HG03432 (cell line): ENCODE measurements at regions not wholly inside any gene's neighbourhood (a gene's known extent, or its start where the extent isn't known, plus 50 kb on each side); places are given as distances from the start of the nearest gene placed in this dataset.
"Not testable (repeated sequence)": the region's sequence is repeated elsewhere in the genome, so short reads cannot be mapped to it uniquely, and the experiment has no call there.

Experiments used
- ATAC-seq: cut with Tn5 transposase; IDR thresholded peaks from one replicate; pipeline ENCODE4 v1.9.1; 2021; ENCODE audit warnings: mild to moderate bottlenecking, moderate library complexity; ENCODE audit not compliant: unreplicated experiment

DNA sequence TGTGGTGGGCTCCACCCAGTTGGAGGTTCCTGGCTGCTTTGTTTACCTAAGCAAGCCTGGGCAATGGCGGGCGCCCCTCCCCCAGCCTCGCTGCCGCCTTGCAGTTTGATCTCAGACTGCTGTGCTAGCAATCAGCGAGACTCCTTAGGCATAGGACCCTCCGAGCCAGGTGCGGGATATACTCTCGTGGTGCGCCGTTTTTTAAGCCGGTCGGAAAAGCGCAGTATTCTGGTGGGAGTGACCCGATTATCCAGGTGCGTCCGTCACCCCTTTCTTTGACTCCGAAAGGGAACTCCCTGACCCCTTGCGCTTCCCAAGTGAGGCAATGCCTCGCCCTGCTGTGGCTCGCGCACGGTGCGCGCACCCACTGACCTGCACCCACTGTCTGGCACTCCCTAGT lies 1719.9 kb downstream of the BRINP3 start:
- not testable (repeated sequence) for ATAC-seq

DNA sequence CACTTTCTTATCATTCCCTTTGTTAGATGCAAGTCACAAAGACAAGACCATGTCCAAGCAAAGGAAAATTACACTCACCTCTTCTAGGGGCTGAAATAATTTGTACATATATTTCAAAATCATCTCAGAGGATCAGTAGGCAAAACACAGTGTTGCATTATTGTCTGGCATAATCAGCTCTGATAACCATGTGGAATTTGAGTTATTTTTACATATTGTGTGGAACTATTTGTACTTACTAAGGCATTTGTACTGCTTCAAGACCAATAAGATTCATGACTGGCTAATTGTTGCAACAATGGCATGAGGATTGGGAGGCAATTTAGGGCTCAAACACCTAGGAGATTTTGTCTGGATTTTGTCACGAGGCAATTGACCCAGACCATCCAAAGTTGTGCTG lies 1716.4 kb downstream of the BRINP3 start:
- ATAC-seq = no peak

DNA sequence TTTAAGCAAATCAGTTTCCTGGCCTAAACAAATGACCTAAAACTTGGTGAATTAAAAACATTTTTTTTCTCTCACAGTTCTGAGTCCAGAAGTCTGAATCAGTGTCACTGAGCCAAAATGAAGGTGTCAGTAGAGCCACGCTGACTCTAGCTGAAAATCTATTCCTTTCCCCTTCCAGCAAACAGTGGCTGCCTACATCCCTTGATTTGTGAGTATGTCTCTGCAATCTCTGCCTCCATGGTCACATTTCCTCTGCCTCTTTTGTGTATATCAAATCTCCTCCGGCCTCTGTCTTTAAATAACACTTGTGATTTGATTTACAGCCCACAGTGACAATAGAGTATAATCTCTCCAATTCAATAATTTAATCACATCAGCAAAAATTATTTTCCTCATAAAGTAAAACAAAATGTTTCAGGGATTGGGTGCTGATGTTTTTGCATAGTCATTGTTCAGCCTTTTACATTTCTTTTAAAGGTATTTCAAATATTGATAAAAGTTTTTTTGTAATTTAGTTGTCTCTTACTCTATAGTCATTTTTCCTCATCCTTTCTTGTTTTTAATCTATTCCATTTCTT lies 1715.4 kb downstream of the BRINP3 start:
- no peak for ATAC-seq

DNA sequence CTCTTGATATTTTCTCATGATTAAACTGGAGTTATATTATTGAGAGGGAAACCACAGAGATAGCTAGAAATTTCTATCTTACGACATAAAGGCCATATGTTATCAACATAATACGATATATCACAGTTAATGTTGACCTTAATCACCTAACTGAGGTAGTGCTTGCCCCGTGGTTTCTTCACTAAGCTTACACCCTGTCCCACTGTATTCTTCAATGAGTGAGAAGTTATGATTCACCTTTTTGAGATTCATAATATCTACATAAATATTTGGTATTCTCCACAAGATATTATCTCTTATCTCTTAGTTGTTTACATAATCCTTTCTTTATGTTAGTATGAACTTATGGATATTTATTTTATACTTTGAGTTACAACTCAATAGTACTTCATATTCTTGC lies 1714.1 kb downstream of the BRINP3 start:
- no peak for ATAC-seq

DNA sequence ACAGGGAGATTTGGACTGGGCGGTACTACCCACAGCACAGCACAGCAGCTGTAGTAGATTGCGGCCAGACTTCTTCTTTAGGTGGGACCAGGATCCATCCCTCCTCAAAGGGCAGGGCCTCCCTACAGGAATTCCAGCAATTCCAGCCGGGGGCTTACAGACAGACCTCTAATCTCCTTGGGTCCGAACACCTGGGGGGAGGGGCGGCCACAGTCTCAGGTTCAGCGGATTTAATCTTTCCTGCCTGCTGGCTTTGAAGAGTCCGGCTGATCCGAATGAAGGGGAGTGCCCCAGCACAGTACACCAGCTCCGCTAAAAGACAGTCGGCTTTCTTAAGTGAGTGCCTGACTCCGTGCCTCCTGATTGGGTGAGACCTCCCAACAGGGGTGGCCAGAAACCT lies 1708.5 kb downstream of the BRINP3 start:
- ATAC-seq = no peak

DNA sequence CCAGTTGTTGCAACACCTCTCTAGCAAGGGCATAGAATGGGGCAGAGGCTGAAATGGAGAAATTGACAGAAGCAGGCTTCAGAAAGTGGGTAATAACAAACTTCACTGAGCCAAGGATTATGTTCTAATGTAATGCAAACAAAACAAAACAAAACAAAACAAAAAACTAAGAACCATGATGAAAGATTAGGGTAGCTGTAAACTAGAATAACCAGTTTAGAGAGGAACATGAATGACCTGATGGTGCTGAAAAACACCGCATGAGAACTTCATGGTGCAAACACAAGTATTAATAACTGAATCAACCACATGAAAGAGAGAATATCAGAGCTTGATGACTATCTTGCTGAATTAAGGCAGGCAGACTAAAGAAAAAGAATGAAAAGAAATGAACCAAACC lies 1707.7 kb downstream of the BRINP3 start:
- no peak for ATAC-seq

DNA sequence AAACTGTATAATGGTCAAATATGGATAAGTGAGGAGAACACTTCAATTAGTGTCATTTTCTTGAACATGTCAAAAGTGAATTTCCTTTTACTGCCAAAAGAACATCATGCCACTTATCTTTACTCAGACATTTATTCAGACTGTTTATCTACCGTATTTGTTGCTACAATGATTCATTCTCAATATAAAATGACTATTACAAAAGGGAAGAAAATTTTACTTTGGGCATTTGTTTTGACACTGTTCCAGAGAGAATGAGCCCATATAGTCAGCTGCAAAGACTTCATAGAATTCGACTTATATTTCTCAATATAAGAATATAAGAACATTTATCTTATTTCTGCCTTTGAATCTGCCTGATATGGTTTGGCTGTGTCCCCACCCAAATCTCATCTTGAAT lies 1699.1 kb downstream of the BRINP3 start:
- ATAC-seq = no peak

DNA sequence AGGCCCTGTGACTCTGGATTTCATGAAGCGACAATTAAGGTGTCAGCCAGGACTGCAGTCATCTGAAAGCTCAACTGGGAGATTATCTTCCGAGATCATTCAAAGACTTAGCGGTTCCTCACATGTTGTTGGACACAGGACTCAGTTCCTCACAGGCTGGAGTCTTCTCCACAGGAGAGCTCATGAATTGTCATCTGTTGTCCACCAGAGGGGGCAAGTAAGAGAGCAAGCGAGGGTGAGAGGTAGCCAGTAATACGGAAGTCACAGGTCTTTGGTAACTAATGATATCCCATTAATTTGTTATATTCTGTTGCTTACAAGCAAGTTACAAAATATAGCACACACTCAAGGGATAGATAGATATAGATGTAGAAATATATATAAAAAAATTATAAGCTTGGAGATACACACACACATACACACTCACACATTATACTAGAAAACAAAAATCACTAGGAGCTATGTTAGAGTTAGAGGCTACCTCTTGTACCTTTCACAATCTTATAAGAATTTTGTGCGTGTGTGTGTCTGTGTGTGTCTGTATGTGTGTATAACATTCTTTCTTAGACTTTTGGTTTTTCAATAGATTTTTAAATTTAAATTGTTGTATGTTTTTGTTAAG lies 1695.3 kb downstream of the BRINP3 start:
- ATAC-seq = peak; percentile 100

DNA sequence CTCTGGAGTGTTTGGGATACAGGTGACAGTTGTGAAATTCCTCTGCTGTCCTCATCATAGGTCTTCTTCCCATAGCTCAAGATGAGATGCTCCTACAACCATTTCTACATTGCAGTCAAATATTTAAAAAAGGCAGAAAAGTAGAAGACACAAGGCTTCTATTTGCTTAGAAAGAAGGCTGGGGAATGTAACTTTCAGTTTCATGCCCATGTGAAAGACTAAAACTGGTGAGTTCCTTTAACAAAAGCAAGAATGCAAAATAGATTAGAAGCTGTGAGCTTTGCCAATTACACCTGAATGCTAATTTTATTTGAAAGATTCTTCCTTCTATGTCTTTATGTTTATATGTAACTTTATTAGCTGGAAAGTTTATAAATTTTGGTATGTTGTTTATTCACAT lies 1682.7 kb downstream of the BRINP3 start:
- ATAC-seq = no peak

DNA sequence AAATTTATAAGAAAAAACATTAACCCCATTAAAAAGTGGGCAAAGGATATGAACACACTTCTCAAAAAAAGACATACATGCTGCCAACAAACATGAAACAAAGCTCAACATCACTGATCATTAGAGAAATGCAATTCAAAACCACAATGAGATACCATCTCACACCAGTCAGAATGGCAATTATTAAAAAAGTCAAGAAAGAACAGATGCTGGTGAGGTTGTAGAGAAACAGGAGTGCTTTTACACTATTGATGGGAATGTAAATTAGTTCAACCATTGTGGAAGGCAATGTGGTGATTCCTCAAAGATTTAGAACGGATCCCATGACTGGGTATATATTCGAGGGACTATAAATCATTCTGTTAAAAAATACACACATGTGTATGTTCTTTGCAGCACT lies 1665.5 kb downstream of the BRINP3 start:
- not testable (repeated sequence) for ATAC-seq

DNA sequence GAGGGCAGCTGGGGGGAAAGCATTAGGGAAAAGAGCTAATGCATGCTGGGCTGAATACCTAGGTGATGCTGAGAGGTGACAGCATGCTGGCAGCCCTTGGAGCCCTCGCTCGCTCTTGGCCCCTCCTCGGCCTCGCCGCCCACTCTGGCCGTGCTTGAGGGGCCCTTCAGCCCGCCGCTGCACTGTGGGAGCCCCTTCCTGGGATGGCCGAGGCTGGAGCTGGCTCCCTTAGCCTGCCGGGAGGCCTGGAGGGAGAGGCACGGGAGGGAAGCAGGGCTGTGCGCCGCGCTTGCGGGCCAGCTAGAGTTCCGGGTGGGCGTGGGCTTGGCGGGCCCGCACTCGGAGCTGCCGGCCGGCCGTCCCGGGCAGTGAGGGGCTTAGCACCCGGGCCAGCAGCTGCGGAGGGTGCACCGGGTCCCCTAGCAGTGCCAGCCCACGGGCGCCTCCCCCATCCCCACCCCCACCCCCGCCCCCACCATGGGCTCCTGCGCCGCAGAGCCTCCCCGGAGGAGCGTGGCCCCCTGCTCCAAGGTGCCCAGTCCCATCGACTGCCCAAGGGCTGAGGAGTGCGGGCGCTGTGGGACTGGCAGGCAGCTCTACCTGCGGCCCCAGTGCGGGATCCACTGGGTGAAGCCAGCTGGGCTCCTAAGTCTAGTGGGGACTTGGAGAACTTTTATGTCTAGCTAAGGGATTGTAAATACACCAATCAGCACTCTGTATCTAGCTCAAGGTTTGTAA lies 1664.7 kb downstream of the BRINP3 start:
- not testable (repeated sequence) for ATAC-seq

DNA sequence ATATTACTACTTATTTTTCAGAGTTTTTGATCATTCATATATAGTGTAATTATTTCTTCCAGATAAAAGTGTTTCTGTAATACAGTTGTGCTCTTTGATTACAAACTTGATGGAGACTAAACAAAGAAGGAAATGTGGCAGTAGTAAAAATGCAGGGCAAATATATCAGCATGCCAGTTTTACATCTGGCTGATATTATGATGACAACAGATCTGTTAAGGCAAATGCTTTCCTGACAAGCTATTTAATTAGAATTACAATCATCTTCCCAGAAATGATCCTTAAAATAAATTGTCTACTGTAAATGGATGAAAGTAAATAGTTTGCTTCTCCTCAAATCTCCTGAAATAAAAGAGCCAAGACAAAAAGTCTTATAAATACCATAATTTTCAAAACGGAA lies 1659.8 kb downstream of the BRINP3 start:
- ATAC-seq = no peak

DNA sequence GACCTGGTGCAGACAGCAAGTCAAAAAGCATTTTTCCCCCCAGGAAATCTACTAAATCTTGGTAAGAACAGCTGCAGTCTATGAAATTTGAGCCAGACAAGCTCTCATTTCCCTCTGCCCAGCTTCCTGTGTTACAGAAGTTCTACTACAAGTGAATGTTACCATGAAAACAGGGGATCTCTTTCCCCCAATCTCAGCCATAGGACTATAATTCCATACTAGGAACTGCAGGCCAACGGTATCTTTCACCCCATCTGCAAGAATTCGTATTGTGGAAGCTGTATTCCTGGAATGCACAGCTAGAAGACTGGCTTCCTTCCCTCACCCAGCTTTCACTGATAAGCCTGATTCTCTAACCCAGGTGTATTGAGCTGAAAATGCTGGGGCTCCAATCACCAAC lies 1655.4 kb downstream of the BRINP3 start:
- ATAC-seq = no peak

DNA sequence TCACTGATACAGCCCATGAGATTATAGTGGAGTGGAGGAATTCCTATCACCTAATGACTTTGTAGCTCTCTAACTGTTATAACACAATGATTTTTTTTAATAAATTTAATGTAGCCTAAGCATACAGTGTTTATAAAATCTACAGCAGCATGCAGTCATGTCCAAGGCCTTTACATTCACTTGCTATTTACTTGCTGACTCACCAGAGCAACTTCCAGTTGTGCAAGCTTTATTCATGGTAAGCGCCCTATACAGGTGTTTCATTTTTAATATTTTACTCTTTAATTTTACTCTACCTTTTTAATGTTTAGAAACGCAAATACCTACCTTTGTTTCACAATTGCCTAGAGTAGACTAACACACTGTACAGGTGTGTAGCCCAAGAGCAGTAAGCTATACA lies 1652.2 kb downstream of the BRINP3 start:
- ATAC-seq = no peak

DNA sequence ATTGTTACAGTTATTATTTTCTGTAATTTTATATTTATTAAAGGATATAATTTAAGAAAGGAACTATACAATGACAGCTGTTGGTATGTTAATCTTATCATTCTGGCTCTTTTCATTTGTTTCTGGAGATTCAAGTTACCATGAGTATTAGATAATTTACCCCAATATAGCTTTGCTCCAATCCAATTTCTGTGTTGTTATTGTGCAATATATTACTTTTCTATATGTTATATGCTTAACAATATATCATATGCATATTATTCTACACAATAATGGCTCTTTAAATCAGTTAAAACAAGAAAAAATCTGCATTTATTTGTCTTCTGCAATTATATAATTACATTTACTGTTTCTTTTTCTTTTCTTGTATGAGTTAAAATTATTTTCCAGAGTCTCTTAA lies 1650.9 kb downstream of the BRINP3 start:
- no peak for ATAC-seq

DNA sequence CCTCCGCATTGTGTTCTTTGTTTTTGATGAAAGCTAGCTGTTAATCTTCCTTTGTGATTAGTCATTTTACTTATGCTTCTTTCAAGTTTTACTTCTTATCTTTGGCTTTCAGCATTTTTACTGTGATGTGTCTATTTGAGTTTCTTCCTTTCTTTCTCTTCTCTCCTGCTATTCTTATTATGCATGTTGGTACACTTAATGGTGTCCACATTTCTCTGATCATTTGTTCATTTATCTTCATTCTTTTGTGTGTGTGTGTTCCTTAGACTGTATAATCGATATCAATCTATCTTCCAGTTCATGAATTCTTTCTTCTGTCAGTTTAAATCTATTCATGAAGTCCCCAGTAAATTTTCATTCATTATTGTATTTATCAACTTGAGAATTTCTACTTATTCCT lies 1650.3 kb downstream of the BRINP3 start:
- no peak for ATAC-seq

DNA sequence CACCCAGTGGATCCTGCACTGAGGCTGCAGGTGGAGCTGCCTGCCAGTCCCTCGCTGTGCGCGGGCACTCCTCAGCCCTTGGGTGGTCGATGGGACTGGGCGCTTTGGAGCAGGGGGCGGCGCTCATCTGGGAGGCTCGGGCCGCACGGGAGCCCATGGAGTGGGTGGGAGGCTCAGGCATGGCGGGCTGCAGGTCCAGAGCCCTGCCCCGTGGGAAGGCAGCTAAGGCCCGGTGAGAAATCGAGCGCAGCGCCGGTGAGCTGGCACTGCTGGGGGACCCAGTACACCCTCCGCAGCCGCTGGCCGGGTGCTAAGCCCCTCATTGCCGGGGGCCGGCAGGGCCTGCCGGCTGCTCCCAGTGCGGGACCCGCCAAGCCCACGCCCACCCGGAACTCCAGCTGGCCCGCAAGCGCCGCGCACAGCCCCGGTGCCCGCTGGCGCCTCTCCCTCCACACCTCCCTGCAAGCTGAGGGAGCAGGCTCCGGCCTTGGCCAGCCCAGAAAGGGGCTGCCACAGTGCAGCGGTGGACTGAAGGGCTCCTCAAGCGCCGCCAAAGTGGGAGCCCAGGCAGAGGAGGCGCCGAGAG lies 1636.5 kb downstream of the BRINP3 start:
- ATAC-seq = not testable (repeated sequence)

DNA sequence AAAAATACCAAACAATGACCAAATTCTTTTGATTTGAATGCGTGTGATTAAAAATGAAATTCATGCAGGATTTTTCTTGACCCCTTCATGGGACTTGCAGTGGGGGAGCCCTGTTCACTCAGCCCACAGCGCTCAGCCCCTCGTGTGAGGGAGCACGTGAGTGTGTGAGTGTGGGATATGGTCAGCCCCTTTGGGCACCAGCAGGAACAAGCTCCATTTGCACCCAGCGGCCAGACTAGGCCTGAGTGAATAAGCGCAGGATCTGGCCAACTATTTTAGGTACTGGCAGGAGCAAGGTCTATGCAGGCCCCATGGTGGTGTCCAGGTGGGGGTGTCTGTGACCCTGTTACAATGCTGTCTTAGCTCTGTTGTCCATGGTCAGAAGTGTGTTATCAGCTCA lies 1631.2 kb downstream of the BRINP3 start:
- ATAC-seq = no peak

DNA sequence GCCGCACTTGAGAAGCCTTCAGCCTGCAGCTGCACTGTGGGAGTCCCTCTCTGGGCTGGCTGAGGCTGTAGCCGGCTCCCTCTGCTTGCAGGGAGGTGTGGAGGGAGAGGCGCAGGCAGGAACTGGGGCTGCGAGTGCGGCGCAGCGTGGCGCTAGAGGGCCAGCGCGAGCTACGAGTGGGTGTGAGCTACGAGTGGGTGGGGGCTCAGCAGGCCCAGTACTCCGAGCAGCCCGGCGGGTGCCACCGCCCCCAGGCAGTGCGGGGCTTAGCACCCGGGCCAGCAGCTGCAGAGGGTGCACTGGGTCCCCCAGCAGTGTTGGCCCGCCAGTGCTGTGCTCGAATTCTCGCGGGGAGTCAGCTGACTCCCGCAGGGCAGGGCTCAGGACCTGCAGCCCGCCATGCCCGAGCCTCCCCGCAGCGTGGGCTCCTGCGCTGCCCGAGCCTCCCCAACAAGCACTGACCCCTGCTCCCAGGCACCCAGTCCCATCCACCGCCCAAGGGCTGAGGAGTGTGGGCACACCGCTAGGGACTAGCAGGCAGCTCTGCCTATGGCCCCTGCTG lies 1620.1 kb downstream of the BRINP3 start:
- no peak for ATAC-seq

DNA sequence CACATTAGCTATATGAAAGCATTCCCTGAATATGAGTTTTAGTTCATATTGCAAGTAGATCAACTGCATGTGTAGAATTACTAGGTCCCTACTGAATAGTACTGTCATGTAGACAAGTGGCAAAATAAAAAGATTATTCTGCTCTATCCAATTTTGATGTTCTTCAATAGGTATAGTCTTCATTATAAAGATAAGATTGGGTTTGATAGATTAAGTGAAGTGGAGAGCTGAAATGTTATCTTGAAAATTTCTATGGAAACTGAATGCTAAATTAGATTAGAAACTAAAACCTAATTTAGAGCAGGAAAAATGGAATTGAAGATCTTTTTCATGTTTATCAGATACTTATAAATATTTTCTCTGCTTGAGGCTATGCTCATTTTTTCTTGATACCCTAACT lies 1610.0 kb downstream of the BRINP3 start:
- no peak for ATAC-seq

DNA sequence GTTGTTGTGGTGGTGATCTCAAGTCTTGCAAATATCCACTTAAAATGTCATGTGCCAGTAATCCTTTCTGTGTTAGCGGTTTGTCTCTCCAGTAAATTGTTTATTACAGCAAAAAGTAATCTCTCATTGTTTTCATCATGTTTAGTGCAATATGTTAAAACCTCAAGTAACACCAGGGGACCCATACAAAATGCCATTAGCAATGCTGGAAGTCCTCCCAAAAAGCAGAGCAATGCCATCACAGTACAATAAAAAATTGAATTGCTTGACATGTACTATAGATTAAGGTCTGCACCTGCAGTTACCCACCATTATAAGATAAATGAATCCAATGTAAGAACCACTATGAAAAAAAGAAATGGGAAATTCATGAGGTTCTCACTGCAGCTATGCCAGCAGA lies 1606.5 kb downstream of the BRINP3 start:
- ATAC-seq = no peak

DNA sequence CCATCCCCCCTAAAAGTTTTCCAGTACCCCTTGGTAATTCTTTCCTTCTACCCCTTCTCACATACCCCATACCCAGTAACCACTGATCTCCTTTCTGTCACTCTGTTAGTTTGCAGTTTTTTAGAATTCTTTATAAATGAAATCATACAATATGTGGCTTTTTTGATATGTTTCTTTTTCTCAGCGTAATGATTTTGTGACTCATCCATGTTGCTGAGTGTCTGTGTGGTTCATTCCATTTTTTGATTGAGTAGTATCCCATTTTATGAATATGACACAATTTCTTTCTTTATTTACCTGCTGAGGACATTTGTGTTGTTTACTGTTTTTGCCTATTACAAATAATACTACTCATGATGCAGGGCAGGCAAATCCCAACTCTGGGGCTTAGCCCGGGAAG lies 1605.3 kb downstream of the BRINP3 start:
- no peak for ATAC-seq
